ENCODE measurements at regions not wholly inside any gene's neighbourhood (a gene's known extent, or its start where the extent isn't known, plus 50 kb on each side); places are given as distances from the start of the nearest gene placed in this dataset.

- DNase-seq, result peak; percentile 35
- no peak overlapping the region for H3K4me2 ChIP-seq (ENCODE audit: low read depth, low read length)
- no peaks in the 10 kb centered on the region for H3K9me1 ChIP-seq (ENCODE audit: insufficient read depth, low read length)
- H3K4me3 ChIP-seq (ENCODE audit: insufficient read depth, low read depth, low read length), result no peak overlapping the region
- H4K5ac ChIP-seq (ENCODE audit: low read depth, low read length), result no peak overlapping the region
- H3K14ac ChIP-seq (replicated peaks; ENCODE audit: low read depth, low read length), result no peak overlapping the region
- H2BK120ac ChIP-seq (ENCODE audit: low read depth, low read length), result no peak overlapping the region
- in situ Hi-C loops (cut with MboI; ENCODE audit: low sequenced_read_pairs) (no loop called here), dilution Hi-C loops (cut with HindIII; ENCODE audit: low sequenced_read_pairs, unreplicated experiment) (no loop called here), intact Hi-C loops (cut with micrococcal nuclease) (no loop called here)
- ChIA-PET POLR2A (ENCODE audit: unreplicated experiment) (no interaction called here), CTCF (no interaction called here)
- no peaks in the 10 kb centered on the region for H3K27me3 ChIP-seq (ENCODE audit: control insufficient read depth, insufficient read depth, low read length)
- no peak overlapping the region for H3K18ac ChIP-seq (ENCODE audit: low read depth, low read length)
- no peak overlapping the region for H2BK20ac ChIP-seq (ENCODE audit: low read depth, low read length)
- no peak overlapping the region for H3K27ac ChIP-seq (ENCODE audit: insufficient read depth, low read length)
- no peak overlapping the region for H3K23ac ChIP-seq (ENCODE audit: low read depth, low read length)
- H2AFZ ChIP-seq (replicated peaks; ENCODE audit: low read length, poor library complexity), result no peak overlapping the region
- H2AK9ac ChIP-seq (replicated peaks; ENCODE audit: low read depth, low read length, poor library complexity), result no peak overlapping the region
- no peaks in the 10 kb centered on the region for H3K36me3 ChIP-seq (ENCODE audit: control insufficient read depth, insufficient read depth, low read length)
- H4K91ac ChIP-seq (ENCODE audit: insufficient read depth, low read depth, low read length), result no peak overlapping the region
- H3K4ac ChIP-seq (ENCODE audit: low read depth, low read length), result no peak overlapping the region
- H2BK15ac ChIP-seq (ENCODE audit: low read depth, low read length), result no peak overlapping the region
- H2AK5ac ChIP-seq (ENCODE audit: low read depth, low read length), result no peak overlapping the region
- no peak overlapping the region for H3K56ac ChIP-seq (ENCODE audit: extremely low read depth, insufficient read depth, low read length)
- H3K9ac ChIP-seq (ENCODE audit: low read depth, low read length), result no peak overlapping the region
- H4K8ac ChIP-seq (ENCODE audit: low read depth in 2 of 2, low read length in 2 of 2), result no peak overlapping the region
- no TSS peak for BruUV-seq (replicated peaks)
- no peaks in the 10 kb centered on the region for H3K4me1 ChIP-seq (ENCODE audit: control insufficient read depth, insufficient read depth, low read length)
- no peaks in the 10 kb centered on the region for H3K9me3 ChIP-seq (ENCODE audit: control insufficient read depth, insufficient read depth, low read length)
- H3K79me1 ChIP-seq (ENCODE audit: low read depth in 1 of 2, low read length in 2 of 2), result no peaks in the 10 kb centered on the region
- TF ChIP-seq, protein P1, sequence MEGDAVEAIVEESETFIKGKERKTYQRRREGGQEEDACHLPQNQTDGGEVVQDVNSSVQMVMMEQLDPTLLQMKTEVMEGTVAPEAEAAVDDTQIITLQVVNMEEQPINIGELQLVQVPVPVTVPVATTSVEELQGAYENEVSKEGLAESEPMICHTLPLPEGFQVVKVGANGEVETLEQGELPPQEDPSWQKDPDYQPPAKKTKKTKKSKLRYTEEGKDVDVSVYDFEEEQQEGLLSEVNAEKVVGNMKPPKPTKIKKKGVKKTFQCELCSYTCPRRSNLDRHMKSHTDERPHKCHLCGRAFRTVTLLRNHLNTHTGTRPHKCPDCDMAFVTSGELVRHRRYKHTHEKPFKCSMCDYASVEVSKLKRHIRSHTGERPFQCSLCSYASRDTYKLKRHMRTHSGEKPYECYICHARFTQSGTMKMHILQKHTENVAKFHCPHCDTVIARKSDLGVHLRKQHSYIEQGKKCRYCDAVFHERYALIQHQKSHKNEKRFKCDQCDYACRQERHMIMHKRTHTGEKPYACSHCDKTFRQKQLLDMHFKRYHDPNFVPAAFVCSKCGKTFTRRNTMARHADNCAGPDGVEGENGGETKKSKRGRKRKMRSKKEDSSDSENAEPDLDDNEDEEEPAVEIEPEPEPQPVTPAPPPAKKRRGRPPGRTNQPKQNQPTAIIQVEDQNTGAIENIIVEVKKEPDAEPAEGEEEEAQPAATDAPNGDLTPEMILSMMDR (conservative IDR thresholded peaks at IDR 0.05; ENCODE audit: low read depth, low read length), result no peak
- TF ChIP-seq CEBPB (IDR thresholded peaks at IDR 0.05; ENCODE audit: low read depth, low read length), result no peak
- TF ChIP-seq RCOR1 (IDR thresholded peaks at IDR 0.05; ENCODE audit: insufficient replicate concordance, low read length), result no peak
- TF ChIP-seq USF2 (IDR thresholded peaks at IDR 0.05; ENCODE audit: low read depth, low read length), result no peak
- TF ChIP-seq POLR2A (IDR thresholded peaks at IDR 0.05; ENCODE audit: low read depth, low read length), result no peak
- TF ChIP-seq RAD21 (IDR thresholded peaks at IDR 0.05; ENCODE audit: low read length), result no peak
- no peak for TF ChIP-seq RFX5 (IDR thresholded peaks at IDR 0.05; ENCODE audit: low read depth, low read length)
- TF ChIP-seq MAFK (IDR thresholded peaks at IDR 0.05; ENCODE audit: low read depth, low read length), result no peak
- TF ChIP-seq MXI1 (IDR thresholded peaks at IDR 0.05; ENCODE audit: borderline replicate concordance, low read depth, low read length), result no peak
- TF ChIP-seq BHLHE40 (IDR thresholded peaks at IDR 0.05; ENCODE audit: low read depth, low read length), result no peak
- TF ChIP-seq NFE2L2 (IDR thresholded peaks at IDR 0.05; ENCODE audit: low read depth, low read length), result no peak
- TF ChIP-seq SMC3 (IDR thresholded peaks at IDR 0.05; ENCODE audit: low read depth, low read length), result no peak
- TF ChIP-seq ELK1 (IDR thresholded peaks at IDR 0.05; ENCODE audit: borderline replicate concordance, low read depth, low read length), result no peak
- no peak for TF ChIP-seq FOS (IDR thresholded peaks at IDR 0.05; ENCODE audit: low read depth, low read length)
- no peak for TF ChIP-seq MAZ (IDR thresholded peaks at IDR 0.05; ENCODE audit: borderline replicate concordance, low read depth, low read length)
- TF ChIP-seq CHD1 (IDR thresholded peaks at IDR 0.05; ENCODE audit: low read depth, low read length), result no peak
- ATAC-seq (ENCODE audit: low read depth), result no peak
- no peak overlapping the region for H2BK5ac ChIP-seq (ENCODE audit: low read depth, low read length, poor library complexity, severe bottlenecking)
- H4K20me1 ChIP-seq (ENCODE audit: insufficient read depth, low read length), result no peaks in the 10 kb centered on the region
Observed at GRCh38 chr10:106387063-106387462, 777.4 kb downstream of the SORCS1 start.
